Endothelial cell of umbilical vein (primary cell): ENCODE measurements at regions not wholly inside any gene's neighbourhood (a gene's known extent, or its start where the extent isn't known, plus 50 kb on each side); places are given as distances from the start of the nearest gene placed in this dataset.

Experiments used
- BruUV-seq: library from RNA; stranded (reverse); fragments of 400-500 nt; replicated peaks from 2 replicates; lab custom pipeline; 2021; lab: Mats Ljungman, UMichigan
- CTCF ChIA-PET: fragments of 300-600, 350-600 bp; sonication (Branson Sonifier 250); formaldehyde crosslinking; loops from one replicate; lab custom pipeline; 2021; ENCODE audit warnings: antibody characterized with exemption, inconsistent platforms; lab: Charles Lee
- POLR2A ChIA-PET: fragments of 300-600, 350-600 bp; sonication (Branson Sonifier 250); formaldehyde crosslinking; loops from one replicate; lab custom pipeline; 2021; ENCODE audit warnings: antibody characterized with exemption, inconsistent platforms; lab: Charles Lee
- DNase-seq: peaks from one replicate; pipeline ENCODE4 v3.0.0-alpha.2; 2011; ENCODE audit warnings: low read depth, low spot score
- FAIRE-seq: peaks from 2 replicates; lab custom pipeline; 2011; peaks lifted over from hg19 to GRCh38; lab: Jason Lieb, UNC
- H2AFZ ChIP-seq: 2 replicates; pipeline ENCODE4 v1.6.0; 2012; ENCODE audit warnings: low read depth, low read length, control low read depth, inconsistent platforms
- H3K27ac ChIP-seq: 2 replicates; pipeline ENCODE4 v1.5.1; 2011; ENCODE audit warnings: low read depth, mild to moderate bottlenecking, control low read depth, low read length, moderate library complexity; ENCODE audit not compliant: insufficient read depth
- H3K27me3 ChIP-seq, 2 experiments: 2 replicates each; pipeline versions ENCODE4 v1.6.0 to v1.6.1; 2011; ENCODE audit warnings: low read length in 2 of 2, mixed read lengths in 1 of 2; ENCODE audit not compliant: control insufficient read depth in 2 of 2, insufficient read depth in 2 of 2
- H3K36me3 ChIP-seq, 2 experiments: 2 replicates in 1 of 2; 3 replicates in 1 of 2; pipeline ENCODE4 v1.5.1; 2011; ENCODE audit warnings: low read length in 2 of 2, mild to moderate bottlenecking in 1 of 2, moderate library complexity in 1 of 2; ENCODE audit not compliant: control insufficient read depth in 2 of 2, insufficient read depth in 2 of 2; ENCODE audit errors: extremely low read depth in 1 of 2
- H3K4me1 ChIP-seq: 3 replicates; pipeline ENCODE4 v1.5.1; 2011; ENCODE audit warnings: mild to moderate bottlenecking, low read length; ENCODE audit not compliant: control insufficient read depth, insufficient read depth; ENCODE audit errors: extremely low read depth
- H3K4me2 ChIP-seq: 2 replicates; pipeline ENCODE4 v1.6.1; 2011; ENCODE audit warnings: low read length, control low read depth, mixed read lengths; ENCODE audit not compliant: insufficient read depth
- H3K4me3 ChIP-seq, 3 experiments: fragments of 200-600 bp in 1 of 3; sonication (generic), shearing (Covaris generic) in 1 of 3; replicated peaks in 1 of 3; 2 replicates each; pipeline ENCODE4 v1.5.1; 2011 to 2016; ENCODE audit warnings: control low read depth in 3 of 3, low read length in 3 of 3, mild to moderate bottlenecking in 2 of 3, inconsistent platforms in 1 of 3, low read depth in 1 of 3, moderate library complexity in 1 of 3; ENCODE audit not compliant: insufficient read depth in 1 of 3
- H3K79me2 ChIP-seq: 2 replicates; pipeline ENCODE4 v1.6.0; 2012; ENCODE audit warnings: low read length, inconsistent platforms; ENCODE audit not compliant: control insufficient read depth, insufficient read depth
- H3K9ac ChIP-seq: replicated peaks from 2 replicates; pipeline ENCODE3; 2011; ENCODE audit warnings: low read length, control low read depth; ENCODE audit not compliant: insufficient read depth; ENCODE audit errors: extremely low read depth
- H3K9me1 ChIP-seq: replicated peaks from 3 replicates; pipeline ENCODE4 v1.6.0; 2011; ENCODE audit warnings: mild to moderate bottlenecking, low read length; ENCODE audit not compliant: control insufficient read depth, insufficient read depth; ENCODE audit errors: extremely low read depth
- H3K9me3 ChIP-seq: replicated peaks from 2 replicates; pipeline ENCODE4 v1.5.1; 2012; ENCODE audit warnings: low read length, inconsistent platforms; ENCODE audit not compliant: control insufficient read depth, insufficient read depth
- H4K20me1 ChIP-seq: replicated peaks from 2 replicates; pipeline ENCODE3; 2011; ENCODE audit warnings: mild to moderate bottlenecking, low read length; ENCODE audit not compliant: control insufficient read depth, insufficient read depth; ENCODE audit errors: extremely low read depth
- EZH2 ChIP-seq: IDR thresholded peaks from 2 replicates; pipeline ENCODE4 v1.6.1; 2012; ENCODE audit warnings: borderline replicate concordance, low read depth, mild to moderate bottlenecking, moderate library complexity, low read length, inconsistent platforms; ENCODE audit not compliant: severe bottlenecking
- FOS ChIP-seq: IDR thresholded peaks from 2 replicates; pipeline ENCODE4 v1.6.1; 2011; ENCODE audit warnings: mild to moderate bottlenecking, low read length, moderate library complexity, borderline replicate concordance; ENCODE audit not compliant: insufficient read depth
- MYC ChIP-seq: IDR thresholded peaks from one replicate; pipeline ENCODE4 v1.6.1; 2011; ENCODE audit warnings: mild to moderate bottlenecking, low read depth, low read length
- dilution Hi-C: fragments of 300-500 bp; cut with MboI; formaldehyde crosslinking; loops from one replicate; pipeline ENCODE4 v1.15.0; 2019; ENCODE audit warnings: low sequenced_read_pairs; ENCODE audit not compliant: extremely low pct_ligation_motif_present
- intact Hi-C: fragments of 100-400 bp; cut with micrococcal nuclease; formaldehyde crosslinking; loops from one replicate; pipeline ENCODE4 v1.10.0; 2022
- TF ChIP-seq, protein P1 (sequence below), 2 donors: IDR thresholded peaks; 1 replicate in 1 of 2; 2 replicates in 1 of 2; pipeline ENCODE4 v1.5.1; 2011; ENCODE audit warnings: low read length in 2 of 2, mild to moderate bottlenecking in 2 of 2, moderate library complexity in 2 of 2, control low read depth in 1 of 2, inconsistent platforms in 1 of 2, low read depth in 1 of 2; ENCODE audit not compliant: insufficient read depth in 1 of 2; ENCODE audit errors: extremely low read depth in 1 of 2
- TF ChIP-seq, protein P2 (sequence below): IDR thresholded peaks from 2 replicates; pipeline ENCODE4 v1.6.1; 2011; ENCODE audit not compliant: insufficient read depth, insufficient read length

DNA sequence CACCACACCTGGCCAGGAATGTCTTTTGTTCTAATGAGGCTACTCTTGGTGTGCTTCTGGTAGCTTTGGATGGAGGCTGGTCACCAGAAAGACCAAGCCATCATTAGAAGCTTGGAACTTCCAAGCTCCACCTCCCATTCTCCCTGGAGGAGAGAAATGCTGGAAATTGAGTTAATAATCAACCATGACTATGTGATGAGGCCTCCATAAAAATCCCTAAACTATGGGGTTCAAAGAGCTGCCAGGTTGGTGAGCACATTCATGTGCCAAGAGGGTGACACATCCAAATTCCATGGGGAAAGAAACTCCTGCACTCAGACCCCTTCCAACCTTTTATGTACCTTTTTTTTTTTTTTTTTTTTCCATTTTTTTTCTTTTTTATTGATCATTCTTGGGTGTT, 105.5 kb upstream of the SPATA31C2 start:
- Histone ChIP-seq H4K20me1 (no peaks in the 10 kb centered on the region), H3K36me3 (no peaks in the 10 kb centered on the region), H3K9me1 (no peaks in the 10 kb centered on the region), H3K4me2 (no peak overlapping the region), H3K27me3 (no peaks in the 10 kb centered on the region), H3K27ac (no peak overlapping the region), H3K9ac (no peak overlapping the region), H3K4me1 (no peaks in the 10 kb centered on the region), H3K79me2 (no peaks in the 10 kb centered on the region), H3K4me3 (no peak overlapping the region), H3K9me3 (no peaks in the 10 kb centered on the region), H2AFZ (no peak overlapping the region)
- intact Hi-C loops = no loop called here
- DNase-seq (no peak), FAIRE-seq (no peak)
- CTCF ChIA-PET = no interaction called here
- dilution Hi-C loops = no loop called here
- TF ChIP-seq, protein P1, sequence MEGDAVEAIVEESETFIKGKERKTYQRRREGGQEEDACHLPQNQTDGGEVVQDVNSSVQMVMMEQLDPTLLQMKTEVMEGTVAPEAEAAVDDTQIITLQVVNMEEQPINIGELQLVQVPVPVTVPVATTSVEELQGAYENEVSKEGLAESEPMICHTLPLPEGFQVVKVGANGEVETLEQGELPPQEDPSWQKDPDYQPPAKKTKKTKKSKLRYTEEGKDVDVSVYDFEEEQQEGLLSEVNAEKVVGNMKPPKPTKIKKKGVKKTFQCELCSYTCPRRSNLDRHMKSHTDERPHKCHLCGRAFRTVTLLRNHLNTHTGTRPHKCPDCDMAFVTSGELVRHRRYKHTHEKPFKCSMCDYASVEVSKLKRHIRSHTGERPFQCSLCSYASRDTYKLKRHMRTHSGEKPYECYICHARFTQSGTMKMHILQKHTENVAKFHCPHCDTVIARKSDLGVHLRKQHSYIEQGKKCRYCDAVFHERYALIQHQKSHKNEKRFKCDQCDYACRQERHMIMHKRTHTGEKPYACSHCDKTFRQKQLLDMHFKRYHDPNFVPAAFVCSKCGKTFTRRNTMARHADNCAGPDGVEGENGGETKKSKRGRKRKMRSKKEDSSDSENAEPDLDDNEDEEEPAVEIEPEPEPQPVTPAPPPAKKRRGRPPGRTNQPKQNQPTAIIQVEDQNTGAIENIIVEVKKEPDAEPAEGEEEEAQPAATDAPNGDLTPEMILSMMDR (IDR thresholded peaks at IDR 0.05; ENCODE audit: extremely low read depth in 1 of 2, insufficient read depth in 1 of 2, low read depth in 1 of 2, low read length in 2 of 2) = no peak
- TF ChIP-seq EZH2 = no peak
- TF ChIP-seq FOS = no peak
- TF ChIP-seq, protein P2, sequence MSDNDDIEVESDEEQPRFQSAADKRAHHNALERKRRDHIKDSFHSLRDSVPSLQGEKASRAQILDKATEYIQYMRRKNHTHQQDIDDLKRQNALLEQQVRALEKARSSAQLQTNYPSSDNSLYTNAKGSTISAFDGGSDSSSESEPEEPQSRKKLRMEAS = no peak
- no peak for TF ChIP-seq MYC
- POLR2A ChIA-PET = no interaction called here
- BruUV-seq = no TSS peak

- no peaks in the 10 kb centered on the region for H3K9me1 ChIP-seq
- no peak for DNase-seq
- no peaks in the 10 kb centered on the region for H3K27me3 ChIP-seq
- H3K79me2 ChIP-seq = no peaks in the 10 kb centered on the region
- TF ChIP-seq EZH2 = no peak
- TF ChIP-seq, protein P2 = no peak
- H3K4me1 ChIP-seq = no peaks in the 10 kb centered on the region
- no TSS peak for BruUV-seq
- H3K27ac ChIP-seq = no peak overlapping the region
- H3K4me2 ChIP-seq = no peak overlapping the region
- POLR2A ChIA-PET = interaction anchor here (0.6 kb wide), 1 partner anchor 278 kb away, joined by 5 read pairs; no protein-coding TSS in a partner anchor
- no peak overlapping the region for H3K9ac ChIP-seq
- intact Hi-C loops = no loop called here
- CTCF ChIA-PET = no interaction called here
- no peaks in the 10 kb centered on the region for H3K36me3 ChIP-seq
- no peak overlapping the region for H2AFZ ChIP-seq
- H3K4me3 ChIP-seq = no peak overlapping the region
- dilution Hi-C loops = no loop called here
- FAIRE-seq = no peak
- H3K9me3 ChIP-seq = no peaks in the 10 kb centered on the region
- H4K20me1 ChIP-seq = no peaks in the 10 kb centered on the region
These were observed 104.6 kb upstream of the SPATA31C2 start for GRCh38 chr9:88242879-88243278.
